ENCODE measurements at regions not wholly inside any gene's neighbourhood (a gene's known extent, or its start where the extent isn't known, plus 50 kb on each side); places are given as distances from the start of the nearest gene placed in this dataset.
A peak's percentile ranks its signal among the peaks of the same experiment; 100 is the strongest.
"Not testable (repeated sequence)": the region's sequence is repeated elsewhere in the genome, so short reads cannot be mapped to it uniquely, and the experiment has no call there.

DNA sequence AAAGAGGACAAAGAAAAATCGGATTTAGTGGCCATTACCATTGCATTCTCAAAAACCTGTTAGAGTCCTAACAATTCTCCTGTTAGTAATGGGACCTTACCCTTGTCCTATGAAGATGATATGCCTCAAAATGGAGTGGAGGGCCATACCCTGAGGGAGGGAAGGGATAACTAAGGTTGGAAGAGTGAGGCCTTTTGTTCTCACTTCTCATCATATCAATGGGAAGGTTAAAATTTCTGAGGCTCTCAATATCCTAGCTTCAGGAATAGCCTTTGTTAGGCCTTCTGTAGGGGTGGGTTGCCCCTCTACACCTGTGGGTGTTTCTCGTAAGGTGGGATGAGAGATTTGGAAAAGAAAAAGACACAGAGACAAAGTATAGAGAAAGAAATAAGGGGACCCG lies 109.4 kb upstream of the SGIP1 start:
- DNase-seq, result not testable (repeated sequence)

DNA sequence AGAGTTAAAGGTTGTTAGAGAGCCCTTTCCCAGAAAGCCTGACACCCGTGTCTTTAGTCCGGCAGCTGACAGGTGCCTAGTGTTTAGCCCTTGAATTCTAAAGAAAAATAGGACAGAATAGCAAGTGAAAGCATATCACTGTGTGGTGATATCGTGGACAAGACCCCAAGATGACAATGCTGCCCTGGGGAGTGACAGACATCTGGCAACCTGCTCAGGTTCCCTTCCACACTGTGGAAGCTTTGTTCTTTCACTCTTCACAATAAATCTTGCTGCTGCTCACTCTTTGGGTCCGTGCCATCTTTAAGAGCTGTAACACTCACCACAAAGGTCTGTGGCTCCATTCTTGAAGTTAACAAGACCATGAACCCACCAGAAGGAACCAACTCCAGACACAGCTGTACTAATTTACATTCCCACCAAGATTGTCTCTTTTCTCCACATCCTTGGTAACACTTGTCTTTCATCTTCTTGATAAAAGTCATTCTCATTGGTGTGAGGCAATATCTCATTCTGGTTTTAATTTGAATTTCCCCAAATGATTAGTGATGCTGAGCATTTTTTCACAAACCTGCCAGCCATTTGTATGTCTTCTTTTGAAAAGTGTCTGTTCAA lies 107.6 kb upstream of the SGIP1 start:
- DNase-seq, result no peak

DNA sequence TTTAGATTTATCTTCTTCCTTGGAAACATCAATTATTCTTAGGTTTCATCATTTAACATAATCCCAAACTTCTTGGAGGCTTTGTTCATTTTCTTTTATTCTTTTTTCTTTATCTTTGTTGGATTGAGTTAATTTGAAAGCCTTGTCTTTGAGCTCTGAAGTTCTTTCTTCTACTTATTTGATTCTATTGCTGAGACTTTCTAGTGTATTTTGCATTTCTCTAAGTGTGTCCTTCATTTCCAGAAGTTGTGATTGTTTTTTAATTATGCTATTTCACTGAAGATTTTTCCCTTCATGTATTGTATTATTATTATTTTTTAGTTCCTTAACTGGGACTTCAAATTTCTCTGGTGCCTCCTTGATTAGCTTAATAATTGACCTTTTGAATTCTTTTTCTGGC lies 103.1 kb upstream of the SGIP1 start:
- DNase-seq, result not testable (repeated sequence)

DNA sequence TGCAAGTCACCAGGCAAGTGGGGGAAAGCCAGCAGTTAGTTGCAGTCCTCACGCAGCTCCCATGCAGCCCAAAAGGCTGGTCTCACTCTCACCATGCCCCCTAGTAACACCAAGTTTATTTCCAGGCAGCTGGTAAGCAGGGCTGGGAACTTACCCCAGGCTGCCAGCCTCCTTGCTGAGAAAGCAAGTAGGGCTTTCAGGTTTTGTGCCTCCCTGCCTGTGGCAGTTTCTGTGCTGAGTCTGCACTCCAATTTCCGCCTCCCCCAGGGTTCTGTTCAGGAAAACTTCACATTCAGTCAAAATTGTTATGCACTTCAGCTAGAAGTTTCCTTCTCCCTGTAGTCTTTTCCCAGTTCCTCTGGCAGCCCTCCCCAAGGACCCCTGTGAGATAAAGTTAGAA lies 102.0 kb upstream of the SGIP1 start:
- no peak for DNase-seq

- DNase-seq, result no peak
Measured at GRCh38 chr1:66433611-66434010, 100.3 kb upstream of the SGIP1 start.

GRCh38 chr1:66434096-66434495 lies 99.9 kb upstream of the SGIP1 start:
- DNase-seq, result no peak

GRCh38 chr1:66435541-66435940 lies 98.4 kb upstream of the SGIP1 start:
- DNase-seq, result no peak

GRCh38 chr1:66436378-66437135 lies 97.4 kb upstream of the SGIP1 start:
- DNase-seq, result peak; percentile 38

GRCh38 chr1:66437136-66437401 lies 96.9 kb upstream of the SGIP1 start:
- DNase-seq, result no peak

DNA sequence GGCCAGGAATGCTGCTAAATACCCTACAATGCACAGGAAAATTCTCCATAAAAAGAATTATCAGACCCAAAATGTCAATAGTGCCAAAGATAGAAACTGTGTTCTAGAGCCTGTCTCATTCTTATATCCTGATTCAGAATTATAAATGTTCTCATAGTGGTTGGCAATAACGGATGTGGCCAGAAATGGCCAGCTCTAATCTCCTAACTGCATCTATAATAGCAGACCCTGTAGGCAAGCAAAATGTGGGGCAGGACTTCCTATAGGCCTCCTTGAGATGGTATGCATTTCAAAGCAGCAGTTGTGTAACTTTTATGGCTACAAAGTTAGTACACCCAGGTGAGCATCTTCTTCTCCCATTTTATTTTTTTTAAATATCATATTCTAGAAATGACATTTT lies 95.9 kb upstream of the SGIP1 start:
- no peak for DNase-seq

DNA sequence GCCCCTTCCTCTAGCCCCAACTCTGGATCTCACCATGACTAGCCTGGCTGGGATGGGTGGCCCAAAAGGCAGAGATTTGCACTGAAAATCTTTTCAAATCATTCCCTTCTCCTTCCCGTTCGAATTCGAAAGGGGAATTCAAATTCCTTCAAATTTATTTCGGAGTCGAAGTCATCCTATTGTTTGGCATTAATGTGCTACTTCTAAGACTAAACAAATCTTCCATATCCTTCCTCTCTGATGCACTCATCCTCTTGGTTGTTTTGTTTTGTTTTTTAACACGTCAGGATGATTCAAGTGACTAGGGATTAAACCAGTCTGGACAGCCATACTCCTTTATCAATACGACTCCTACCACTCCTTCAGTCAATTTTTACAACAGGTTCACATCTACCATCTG lies 95.5 kb upstream of the SGIP1 start:
- no peak for DNase-seq

GRCh38 chr1:66439031-66439740 lies 94.8 kb upstream of the SGIP1 start:
- DNase-seq, result no peak

DNA sequence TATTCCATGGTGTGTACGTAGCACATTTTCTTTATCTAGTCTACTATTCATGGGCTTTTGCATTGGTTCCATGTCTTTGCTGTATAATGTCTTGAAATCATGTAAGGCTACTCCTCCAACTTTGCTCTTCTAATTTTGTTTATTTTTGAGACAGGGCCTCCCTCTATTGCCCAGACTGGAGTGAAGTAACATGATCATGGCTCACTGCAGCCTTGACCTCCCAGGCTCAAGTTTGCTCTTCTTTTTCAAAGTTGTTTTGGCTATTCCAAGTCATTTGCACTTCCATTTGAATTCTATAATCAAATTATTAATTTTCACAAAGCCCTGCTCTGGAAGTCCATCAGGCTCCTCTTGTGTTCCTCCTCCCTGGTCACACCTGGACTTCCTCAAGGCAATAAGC lies 90.2 kb upstream of the SGIP1 start:
- no peak for DNase-seq

DNA sequence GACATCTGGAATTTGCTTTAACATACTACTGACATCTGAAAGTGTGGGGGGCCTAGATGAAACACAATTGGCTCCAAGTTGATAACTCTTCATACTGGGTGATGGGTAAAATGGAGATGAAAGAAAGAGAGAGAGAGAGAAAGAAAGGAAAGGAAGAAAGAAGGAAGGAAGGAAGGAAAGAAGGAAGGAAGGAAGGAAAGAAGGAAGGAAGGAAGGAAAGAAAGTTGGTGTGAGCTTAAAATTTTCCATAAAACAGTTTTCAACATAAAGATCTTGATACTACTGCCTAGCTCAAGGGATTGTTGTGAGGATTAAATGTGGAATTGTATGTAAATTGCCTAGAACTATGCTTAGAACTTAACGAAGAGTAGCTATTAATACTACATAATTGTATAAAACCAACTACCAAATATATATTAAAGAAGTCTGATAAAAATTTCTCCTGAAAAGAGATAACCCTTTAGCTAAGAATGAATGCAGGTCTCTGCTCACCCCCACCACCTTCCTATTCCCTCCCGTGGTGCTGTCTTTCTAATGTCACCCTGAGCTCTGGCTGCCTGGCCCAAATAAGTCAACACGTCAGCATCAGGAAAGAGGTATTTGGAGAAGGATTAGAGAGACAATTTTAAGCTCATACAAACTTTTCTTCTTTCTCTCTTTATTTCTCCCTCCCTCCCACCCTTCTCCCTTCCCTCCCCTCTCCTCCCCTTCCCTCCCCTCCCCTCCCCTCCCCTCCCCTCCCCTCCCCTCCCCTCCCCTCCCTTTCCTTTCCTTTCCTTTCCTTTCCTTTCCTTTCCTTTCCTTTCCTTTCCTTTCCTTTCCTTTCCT lies 89.3 kb upstream of the SGIP1 start:
- DNase-seq, result no peak

GRCh38 chr1:66445492-66446181 lies 88.3 kb upstream of the SGIP1 start:
- DNase-seq, result peak; percentile 52

GRCh38 chr1:66446261-66447001 lies 87.5 kb upstream of the SGIP1 start:
- DNase-seq, result no peak

GRCh38 chr1:66450043-66450514 lies 83.9 kb upstream of the SGIP1 start:
- DNase-seq, result no peak

DNA sequence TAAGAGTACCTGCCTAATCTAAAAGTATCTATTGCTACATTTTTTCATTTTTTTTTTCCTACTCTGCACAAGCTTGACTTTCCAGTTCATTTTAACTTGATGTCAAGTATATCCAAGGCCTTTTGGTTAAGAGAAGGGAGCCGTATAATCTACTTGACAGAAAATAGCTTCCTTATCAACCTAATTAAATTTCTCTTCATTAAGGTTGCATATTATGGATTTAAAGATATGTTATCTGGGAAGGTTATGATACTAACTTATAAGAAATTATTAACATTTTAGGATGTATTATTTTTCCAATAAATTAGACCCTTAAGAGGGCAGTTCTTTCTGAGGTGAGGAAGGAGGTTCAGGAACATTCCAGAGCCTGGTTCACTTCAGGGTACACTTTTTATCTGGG lies 83.1 kb upstream of the SGIP1 start:
- no peak for DNase-seq

GRCh38 chr1:66452162-66452561 lies 81.8 kb upstream of the SGIP1 start:
- no peak for DNase-seq

GRCh38 chr1:66452982-66453381 lies 81.0 kb upstream of the SGIP1 start:
- no peak for DNase-seq

GRCh38 chr1:66455446-66455845 lies 78.5 kb upstream of the SGIP1 start:
- no peak for DNase-seq

GRCh38 chr1:66460776-66461175 lies 73.2 kb upstream of the SGIP1 start:
- no peak for DNase-seq

Measured in stimulated activated CD4-positive, alpha-beta T cell treated with anti-CD3 and anti-CD28 coated beads, Interleukin-4, amount 100 ng/mL, for 1 hour (primary cell).